ENCODE measurements at regions not wholly inside any gene's neighbourhood (a gene's known extent, or its start where the extent isn't known, plus 50 kb on each side); places are given as distances from the start of the nearest gene placed in this dataset.

DNA sequence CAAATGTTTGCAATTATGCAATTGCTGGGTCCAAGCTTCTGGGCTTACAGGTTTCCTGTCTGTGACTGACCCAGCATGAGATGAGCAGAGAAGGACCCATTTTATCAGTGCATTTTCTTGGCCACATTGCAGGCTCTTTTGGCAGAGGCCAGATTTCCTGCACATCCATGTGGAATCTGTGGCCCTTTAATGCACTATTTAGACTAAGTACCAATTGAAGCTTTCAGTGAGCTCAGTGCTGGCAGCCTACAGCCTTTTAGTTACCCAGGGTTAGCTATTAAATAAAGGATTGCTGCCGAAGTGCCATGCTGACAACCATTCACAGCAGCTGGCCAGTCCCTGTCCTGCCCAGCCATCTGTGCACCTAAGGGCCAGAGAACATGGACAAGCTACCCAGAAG is 165.0 kb downstream of the ANKRD30B start:
- BruUV-seq (replicated peaks): no TSS peak
- intact Hi-C loops (cut with micrococcal nuclease; ENCODE audit: unreplicated experiment): no loop called here
- no peaks in the 10 kb centered on the region for H3K4me1 ChIP-seq (ENCODE audit: insufficient read depth, low read length)
- H3K9me3 ChIP-seq (ENCODE audit: low read length): no peaks in the 10 kb centered on the region
- H3K9ac ChIP-seq (ENCODE audit: insufficient read depth, low read depth, low read length): no peak overlapping the region
- WGBS (ENCODE audit: low lambda C conversion rate): 43% methylated on average over 1 of the region's 1 CpG
- ChIA-PET CTCF (ENCODE audit: low intra/inter-chr PET ratio, low total read pairs) (no interaction called here), POLR2A (no interaction called here)
- no peak overlapping the region for H2AFZ ChIP-seq (ENCODE audit: low read length)
- no peak overlapping the region for H3K4me2 ChIP-seq (ENCODE audit: low read depth, low read length)
- H3K36me3 ChIP-seq (replicated peaks in 1 of 2; ENCODE audit: control insufficient read depth in 1 of 2, insufficient read depth in 2 of 2, low read length in 2 of 2): no peaks in the 10 kb centered on the region
- H3K79me2 ChIP-seq (ENCODE audit: insufficient read depth, low read length): no peaks in the 10 kb centered on the region
- DNase-seq (ENCODE audit: low spot score): no peak
- no peaks in the 10 kb centered on the region for H4K20me1 ChIP-seq (ENCODE audit: insufficient read depth, low read length)
- no peak overlapping the region for H3K27ac ChIP-seq (ENCODE audit: extremely low read length, insufficient read depth, low read length)
- no peaks in the 10 kb centered on the region for H3K27me3 ChIP-seq (ENCODE audit: control insufficient read depth in 1 of 2, insufficient read depth in 2 of 2, low read length in 2 of 2)
- no peak overlapping the region for H3K4me3 ChIP-seq (replicated peaks in 1 of 3; ENCODE audit: insufficient read depth in 1 of 3, low read depth in 2 of 3, low read length in 3 of 3)
- FAIRE-seq: no peak
- no peak for ATAC-seq
- in situ Hi-C loops (cut with HindIII; ENCODE audit: extremely low pct_ligation_motif_present, low pct_unique_long_range_greater_than_20kb): no loop called here
- TF ChIP-seq NR1H2 (CRISPR knock-in tag; IDR thresholded peaks at IDR 0.05; ENCODE audit: borderline replicate concordance, low read depth) (no peak), JUN (CRISPR knock-in tag; IDR thresholded peaks at IDR 0.05) (no peak), ZNF790 (CRISPR knock-in tag; IDR thresholded peaks at IDR 0.05; ENCODE audit: borderline replicate concordance) (no peak), ELF4 (CRISPR knock-in tag; IDR thresholded peaks at IDR 0.05; ENCODE audit: borderline replicate concordance) (no peak), ZNF605 (CRISPR knock-in tag; IDR thresholded peaks at IDR 0.05) (no peak), ZNF337 (CRISPR knock-in tag; IDR thresholded peaks at IDR 0.05; ENCODE audit: borderline replicate concordance, low read depth) (no peak), BRCA1 (CRISPR knock-in tag; IDR thresholded peaks at IDR 0.05) (no peak), ZNF501 (CRISPR knock-in tag; IDR thresholded peaks at IDR 0.05) (no peak)
- TF ChIP-seq, protein P1, sequence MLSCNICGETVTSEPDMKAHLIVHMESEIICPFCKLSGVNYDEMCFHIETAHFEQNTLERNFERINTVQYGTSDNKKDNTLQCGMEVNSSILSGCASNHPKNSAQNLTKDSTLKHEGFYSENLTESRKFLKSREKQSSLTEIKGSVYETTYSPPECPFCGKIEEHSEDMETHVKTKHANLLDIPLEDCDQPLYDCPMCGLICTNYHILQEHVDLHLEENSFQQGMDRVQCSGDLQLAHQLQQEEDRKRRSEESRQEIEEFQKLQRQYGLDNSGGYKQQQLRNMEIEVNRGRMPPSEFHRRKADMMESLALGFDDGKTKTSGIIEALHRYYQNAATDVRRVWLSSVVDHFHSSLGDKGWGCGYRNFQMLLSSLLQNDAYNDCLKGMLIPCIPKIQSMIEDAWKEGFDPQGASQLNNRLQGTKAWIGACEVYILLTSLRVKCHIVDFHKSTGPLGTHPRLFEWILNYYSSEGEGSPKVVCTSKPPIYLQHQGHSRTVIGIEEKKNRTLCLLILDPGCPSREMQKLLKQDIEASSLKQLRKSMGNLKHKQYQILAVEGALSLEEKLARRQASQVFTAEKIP (CRISPR knock-in tag; IDR thresholded peaks at IDR 0.05; ENCODE audit: borderline replicate concordance): no peak
- TF ChIP-seq, protein P2, sequence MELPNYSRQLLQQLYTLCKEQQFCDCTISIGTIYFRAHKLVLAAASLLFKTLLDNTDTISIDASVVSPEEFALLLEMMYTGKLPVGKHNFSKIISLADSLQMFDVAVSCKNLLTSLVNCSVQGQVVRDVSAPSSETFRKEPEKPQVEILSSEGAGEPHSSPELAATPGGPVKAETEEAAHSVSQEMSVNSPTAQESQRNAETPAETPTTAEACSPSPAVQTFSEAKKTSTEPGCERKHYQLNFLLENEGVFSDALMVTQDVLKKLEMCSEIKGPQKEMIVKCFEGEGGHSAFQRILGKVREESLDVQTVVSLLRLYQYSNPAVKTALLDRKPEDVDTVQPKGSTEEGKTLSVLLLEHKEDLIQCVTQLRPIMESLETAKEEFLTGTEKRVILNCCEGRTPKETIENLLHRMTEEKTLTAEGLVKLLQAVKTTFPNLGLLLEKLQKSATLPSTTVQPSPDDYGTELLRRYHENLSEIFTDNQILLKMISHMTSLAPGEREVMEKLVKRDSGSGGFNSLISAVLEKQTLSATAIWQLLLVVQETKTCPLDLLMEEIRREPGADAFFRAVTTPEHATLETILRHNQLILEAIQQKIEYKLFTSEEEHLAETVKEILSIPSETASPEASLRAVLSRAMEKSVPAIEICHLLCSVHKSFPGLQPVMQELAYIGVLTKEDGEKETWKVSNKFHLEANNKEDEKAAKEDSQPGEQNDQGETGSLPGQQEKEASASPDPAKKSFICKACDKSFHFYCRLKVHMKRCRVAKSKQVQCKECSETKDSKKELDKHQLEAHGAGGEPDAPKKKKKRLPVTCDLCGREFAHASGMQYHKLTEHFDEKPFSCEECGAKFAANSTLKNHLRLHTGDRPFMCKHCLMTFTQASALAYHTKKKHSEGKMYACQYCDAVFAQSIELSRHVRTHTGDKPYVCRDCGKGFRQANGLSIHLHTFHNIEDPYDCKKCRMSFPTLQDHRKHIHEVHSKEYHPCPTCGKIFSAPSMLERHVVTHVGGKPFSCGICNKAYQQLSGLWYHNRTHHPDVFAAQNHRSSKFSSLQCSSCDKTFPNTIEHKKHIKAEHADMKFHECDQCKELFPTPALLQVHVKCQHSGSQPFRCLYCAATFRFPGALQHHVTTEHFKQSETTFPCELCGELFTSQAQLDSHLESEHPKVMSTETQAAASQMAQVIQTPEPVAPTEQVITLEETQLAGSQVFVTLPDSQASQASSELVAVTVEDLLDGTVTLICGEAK (IDR thresholded peaks at IDR 0.05): no peak
- TF ChIP-seq, protein P2 (CRISPR knock-in tag; IDR thresholded peaks at IDR 0.05): no peak
- TF ChIP-seq, protein P3, sequence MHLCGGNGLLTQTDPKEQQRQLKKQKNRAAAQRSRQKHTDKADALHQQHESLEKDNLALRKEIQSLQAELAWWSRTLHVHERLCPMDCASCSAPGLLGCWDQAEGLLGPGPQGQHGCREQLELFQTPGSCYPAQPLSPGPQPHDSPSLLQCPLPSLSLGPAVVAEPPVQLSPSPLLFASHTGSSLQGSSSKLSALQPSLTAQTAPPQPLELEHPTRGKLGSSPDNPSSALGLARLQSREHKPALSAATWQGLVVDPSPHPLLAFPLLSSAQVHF (CRISPR knock-in tag; IDR thresholded peaks at IDR 0.05): no peak
- TF ChIP-seq, protein P4, sequence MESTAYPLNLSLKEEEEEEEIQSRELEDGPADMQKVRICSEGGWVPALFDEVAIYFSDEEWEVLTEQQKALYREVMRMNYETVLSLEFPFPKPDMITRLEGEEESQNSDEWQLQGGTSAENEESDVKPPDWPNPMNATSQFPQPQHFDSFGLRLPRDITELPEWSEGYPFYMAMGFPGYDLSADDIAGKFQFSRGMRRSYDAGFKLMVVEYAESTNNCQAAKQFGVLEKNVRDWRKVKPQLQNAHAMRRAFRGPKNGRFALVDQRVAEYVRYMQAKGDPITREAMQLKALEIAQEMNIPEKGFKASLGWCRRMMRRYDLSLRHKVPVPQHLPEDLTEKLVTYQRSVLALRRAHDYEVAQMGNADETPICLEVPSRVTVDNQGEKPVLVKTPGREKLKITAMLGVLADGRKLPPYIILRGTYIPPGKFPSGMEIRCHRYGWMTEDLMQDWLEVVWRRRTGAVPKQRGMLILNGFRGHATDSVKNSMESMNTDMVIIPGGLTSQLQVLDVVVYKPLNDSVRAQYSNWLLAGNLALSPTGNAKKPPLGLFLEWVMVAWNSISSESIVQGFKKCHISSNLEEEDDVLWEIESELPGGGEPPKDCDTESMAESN (CRISPR knock-in tag; conservative IDR thresholded peaks at IDR 0.05): no peak
